ENCODE measurements at regions not wholly inside any gene's neighbourhood (a gene's known extent, or its start where the extent isn't known, plus 50 kb on each side); places are given as distances from the start of the nearest gene placed in this dataset.
"Not testable (repeated sequence)": the region's sequence is repeated elsewhere in the genome, so short reads cannot be mapped to it uniquely, and the experiment has no call there.

DNA sequence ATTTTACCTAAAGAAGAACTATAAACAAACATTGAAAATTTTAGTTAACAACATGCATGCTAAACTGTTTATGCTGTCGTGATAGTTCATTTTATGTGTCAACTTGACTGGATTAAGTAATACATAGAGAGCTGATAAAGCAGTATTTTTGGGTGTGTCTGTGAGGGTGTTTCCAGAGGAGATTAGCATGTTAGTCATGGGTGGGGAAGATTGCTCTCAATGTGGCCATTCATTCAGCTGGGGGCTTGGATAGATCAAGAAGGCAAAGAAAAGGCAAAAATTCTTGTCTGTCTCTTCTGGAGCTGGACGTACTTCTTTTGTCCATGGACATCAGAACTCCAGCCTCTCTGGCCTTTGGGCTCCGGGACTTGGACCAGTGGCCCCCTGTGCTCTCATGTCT, 172.9 kb upstream of the SEMA3E start:
- no peak for DNase-seq

- no peak for DNase-seq
These were observed 171.7 kb upstream of the SEMA3E start for GRCh38 chr7:83820641-83821040.

DNA sequence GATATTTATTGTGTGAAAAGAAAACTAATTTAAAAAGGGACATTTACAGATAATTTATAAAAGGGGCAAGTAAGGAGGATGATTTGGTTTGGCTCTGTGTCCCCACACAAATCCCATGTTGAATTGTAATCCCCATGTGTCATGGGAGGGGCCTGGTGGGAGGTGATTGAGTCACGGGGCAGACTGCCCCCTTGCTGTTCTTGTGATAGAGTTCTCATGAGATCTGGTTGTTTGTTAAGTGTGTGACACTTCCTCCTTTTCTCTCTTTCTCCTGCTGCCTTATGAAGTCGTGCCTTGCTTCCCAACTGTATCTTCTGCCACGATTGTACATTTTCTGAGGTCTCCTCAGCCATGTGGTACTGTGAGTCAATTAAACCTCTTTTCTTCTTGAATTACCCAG, 171.0 kb upstream of the SEMA3E start:
- no peak for DNase-seq

- DNase-seq = no peak
These were observed 165.5 kb upstream of the SEMA3E start for GRCh38 chr7:83814480-83814879.

DNA sequence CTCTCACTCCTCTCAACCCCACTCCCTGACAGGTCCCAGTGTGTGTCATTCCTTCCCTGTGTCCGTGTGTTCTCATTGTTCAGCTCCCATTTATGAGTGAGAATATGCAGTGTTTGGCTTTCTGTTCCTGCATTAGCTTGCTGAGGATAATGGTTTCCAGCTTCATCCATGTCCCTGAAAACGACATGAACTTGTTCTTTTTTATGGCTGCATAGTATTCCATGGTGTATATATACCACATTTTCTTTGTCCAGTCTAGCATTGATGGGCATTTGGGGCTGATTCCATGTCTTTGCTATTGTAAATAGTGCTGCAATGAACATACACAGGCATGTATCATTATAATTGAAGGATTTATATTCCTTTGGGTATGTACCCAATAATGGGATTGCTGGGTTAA, 163.6 kb upstream of the SEMA3E start:
- not testable (repeated sequence) for DNase-seq

DNA sequence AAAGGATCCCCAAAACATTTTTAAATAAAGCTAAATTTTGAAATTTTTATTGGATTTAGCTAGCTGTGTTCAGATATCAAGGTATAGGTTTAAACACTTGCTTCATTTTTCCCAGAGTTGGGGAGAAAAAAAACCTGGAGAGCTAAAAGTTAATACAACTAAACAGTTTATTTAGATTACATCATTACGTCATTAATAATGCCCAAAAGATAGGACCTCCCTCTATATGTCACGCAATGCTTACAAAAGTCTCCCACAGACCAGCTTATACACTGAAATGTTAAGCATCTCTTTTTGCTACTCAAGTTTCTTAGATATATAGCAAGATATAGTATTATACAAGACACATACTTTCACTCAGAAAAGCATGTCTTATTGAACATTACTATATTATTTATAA, 160.0 kb upstream of the SEMA3E start:
- DNase-seq = no peak

DNA sequence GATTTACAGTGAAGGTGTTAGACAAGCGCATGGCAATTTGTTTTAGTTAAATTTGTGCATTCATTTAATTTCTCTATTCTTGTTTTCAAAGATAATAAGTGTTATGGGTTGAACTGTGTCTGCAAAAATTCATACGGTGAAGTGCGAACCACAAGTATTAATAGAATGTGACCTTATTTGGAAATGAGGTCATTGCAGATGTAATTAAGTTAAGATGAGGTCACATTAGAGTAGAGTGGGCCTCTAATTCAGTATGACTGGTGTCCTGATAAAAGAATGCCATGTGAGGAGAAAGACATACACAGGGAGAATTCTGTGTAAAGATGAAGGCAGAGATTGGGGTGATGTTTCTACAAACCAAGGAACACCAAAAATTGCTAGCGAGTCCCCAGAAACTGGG, 158.8 kb upstream of the SEMA3E start:
- DNase-seq = no peak

DNA sequence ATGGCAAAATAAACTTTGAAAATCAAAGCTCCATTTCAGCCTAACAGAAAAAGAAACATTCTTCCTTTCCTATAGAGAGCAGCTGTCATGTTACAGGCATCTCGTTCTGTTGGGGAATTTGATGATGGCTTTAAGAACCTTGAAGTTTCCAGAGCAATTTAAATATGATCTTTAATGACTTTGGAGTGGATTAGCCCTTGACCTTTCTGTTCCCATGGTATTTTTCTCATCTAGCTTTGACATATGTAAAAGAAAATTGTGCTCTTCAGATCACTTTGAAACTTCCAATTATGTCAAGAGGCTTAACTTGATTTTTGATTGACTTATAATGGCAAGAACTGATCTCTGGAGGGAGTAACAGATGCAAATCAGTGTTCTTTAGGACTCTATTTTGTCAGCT, 157.6 kb upstream of the SEMA3E start:
- DNase-seq = no peak

- no peak for DNase-seq
These were observed 150.4 kb upstream of the SEMA3E start for GRCh38 chr7:83799333-83799732.

DNA sequence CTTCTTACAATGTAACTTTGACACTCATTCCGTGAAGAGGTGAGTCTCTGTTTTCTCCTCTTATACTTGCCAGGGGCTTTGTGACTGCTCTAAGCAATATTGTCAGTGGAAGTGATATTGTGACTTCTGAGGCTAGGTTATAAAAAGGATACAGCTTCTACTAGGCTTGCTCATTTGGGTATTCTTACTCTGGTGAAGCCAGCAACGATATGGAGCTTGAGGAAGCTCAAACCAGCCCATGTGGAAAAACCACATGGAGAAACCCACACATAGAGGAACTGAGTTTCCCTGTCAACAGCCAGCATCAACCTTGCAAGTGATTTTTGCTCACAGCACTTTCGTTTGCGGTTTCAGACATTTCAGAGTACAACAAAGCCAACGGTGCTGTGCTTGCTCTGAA, 149.6 kb upstream of the SEMA3E start:
- DNase-seq = no peak

DNA sequence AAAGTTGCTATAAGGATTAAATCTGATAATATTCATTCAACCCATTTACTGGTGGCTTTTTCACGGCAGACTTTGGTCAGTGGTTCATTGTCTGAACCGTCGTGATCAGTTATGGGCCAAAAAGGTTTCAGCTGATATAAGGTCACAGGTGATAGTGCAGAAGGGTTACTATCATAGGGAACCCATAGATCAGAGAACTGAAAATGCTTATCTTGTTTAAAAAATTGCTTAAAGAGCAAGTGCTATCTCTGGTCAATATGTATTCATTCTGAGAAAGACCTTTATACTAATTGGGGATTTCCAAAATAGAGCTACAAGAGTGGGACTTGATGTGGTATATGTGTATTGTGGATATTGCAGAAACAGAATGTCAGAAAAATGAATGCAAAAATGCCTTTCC, 147.8 kb upstream of the SEMA3E start:
- no peak for DNase-seq

DNA sequence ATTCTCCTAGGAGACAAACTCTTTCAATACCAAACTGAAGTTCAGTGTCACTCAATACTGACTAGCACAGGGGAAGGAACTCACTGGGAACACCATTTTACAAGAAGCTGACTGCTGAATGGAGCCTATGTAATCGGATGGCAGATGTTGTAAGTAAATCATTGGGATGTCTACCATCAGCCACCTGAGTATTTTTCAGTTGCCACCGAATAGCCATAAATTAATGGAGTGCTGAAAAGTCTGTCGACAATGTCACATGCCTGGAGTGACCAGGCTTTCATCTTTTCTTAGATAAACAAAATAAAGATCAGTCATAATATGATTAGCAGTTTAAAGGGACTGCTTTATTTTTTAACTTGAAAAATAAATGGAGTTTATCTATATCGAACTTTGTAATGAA, 145.9 kb upstream of the SEMA3E start:
- DNase-seq = peak in 1 of 2 experiments; percentile 15

DNA sequence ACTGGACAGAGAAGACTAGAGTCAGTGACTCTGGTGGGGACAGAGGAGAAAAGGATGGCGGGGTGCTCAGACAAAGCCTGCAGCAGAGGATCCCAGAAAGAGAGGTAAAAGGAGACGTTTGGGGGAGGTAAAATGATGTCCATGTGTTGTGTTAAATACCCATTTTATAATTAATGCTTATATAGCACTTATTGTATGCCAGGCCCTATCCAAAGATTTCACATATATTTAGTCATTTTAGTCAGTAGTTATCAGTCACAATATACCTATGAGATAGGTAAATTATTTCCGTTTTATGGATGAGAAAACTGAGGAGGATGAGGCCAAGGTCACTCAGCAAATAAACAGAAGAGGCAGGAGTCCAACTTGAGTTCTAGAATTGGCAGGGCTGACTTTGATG, 144.6 kb upstream of the SEMA3E start:
- no peak for DNase-seq

GRCh38 chr7:83791737-83792136, 142.8 kb upstream of the SEMA3E start:
- DNase-seq = peak in 1 of 2 experiments; percentile 9

DNA sequence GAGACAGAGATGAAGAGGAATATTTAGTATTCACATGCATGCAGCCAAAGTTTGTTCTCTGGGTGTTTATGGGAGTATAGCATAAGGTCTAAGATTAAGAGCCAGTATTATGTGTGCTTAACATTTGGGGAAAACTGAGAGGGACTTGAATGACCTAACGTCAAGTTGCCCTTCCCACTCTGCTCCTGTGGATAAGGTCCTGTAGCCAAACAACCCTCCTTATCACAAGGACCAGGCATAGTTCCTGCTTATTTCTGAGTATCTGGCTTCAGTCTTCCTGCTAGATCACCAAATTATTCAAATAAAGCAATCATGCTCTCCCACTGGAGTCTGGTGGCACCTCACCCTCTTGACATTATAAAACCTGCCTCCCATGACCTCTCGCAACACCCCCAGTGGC, 137.9 kb upstream of the SEMA3E start:
- no peak for DNase-seq

DNA sequence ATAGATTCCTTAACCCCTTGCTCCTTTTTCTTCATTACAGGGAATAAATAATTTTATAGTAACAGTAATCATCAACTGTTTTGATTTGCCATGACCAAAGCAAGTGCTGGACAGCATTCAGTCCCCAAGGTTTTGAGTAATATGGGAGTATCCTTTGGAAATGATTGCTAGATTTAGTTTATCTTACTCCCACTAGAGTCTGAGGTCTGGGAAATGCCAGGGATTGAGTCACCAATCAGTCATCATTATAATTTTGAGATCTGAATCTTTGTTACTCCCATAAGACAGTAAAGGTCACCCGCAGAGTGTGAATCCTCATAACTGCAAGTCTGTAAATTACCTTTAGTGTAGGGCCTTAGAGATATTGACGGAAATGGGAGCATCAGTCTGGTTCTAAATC, 133.7 kb upstream of the SEMA3E start:
- no peak for DNase-seq

- DNase-seq = no peak
These were observed 129.1 kb upstream of the SEMA3E start for GRCh38 chr7:83778073-83778443.

- DNase-seq = no peak
These were observed 128.6 kb upstream of the SEMA3E start for GRCh38 chr7:83777406-83778072.

- no peak for DNase-seq
These were observed 120.5 kb upstream of the SEMA3E start for GRCh38 chr7:83769407-83769806.

- no peak for DNase-seq
These were observed 102.3 kb upstream of the SEMA3E start for GRCh38 chr7:83751217-83751616.

GRCh38 chr7:83749495-83749894, 100.6 kb upstream of the SEMA3E start:
- DNase-seq = no peak

- no peak for DNase-seq
These were observed 90.6 kb upstream of the SEMA3E start for GRCh38 chr7:83739527-83739926.

DNA sequence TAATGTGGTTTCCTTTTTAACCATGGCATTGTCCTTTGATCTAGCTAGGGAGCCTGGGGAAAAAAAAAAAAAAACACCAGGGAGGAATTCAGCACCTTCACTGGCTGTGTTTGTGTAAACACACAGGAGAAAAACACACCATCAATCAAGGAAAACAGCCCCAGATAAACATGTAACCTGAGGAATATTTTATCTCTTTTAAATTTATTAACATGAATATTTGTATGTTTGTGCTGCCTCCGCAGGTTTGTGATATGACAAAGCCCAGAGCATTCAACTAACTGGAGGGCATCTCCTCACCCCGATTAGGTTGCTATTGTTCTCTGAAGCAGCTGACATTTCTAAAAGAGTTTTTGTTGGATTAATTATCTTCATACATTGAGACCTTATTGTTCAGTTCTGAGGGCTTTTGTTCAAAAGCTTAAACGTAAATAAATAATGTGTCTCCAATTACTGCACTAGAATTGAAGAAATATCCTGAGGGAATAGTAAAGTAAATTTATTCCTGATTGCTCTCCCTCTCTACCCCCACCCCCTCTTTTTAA, 89.4 kb upstream of the SEMA3E start:
- no peak for DNase-seq

GRCh38 chr7:83732305-83732704, 83.4 kb upstream of the SEMA3E start:
- no peak for DNase-seq

- no peak for DNase-seq
These were observed 82.2 kb upstream of the SEMA3E start for GRCh38 chr7:83731154-83731553.
